Fibroblast of lung (primary cell): ENCODE measurements at regions not wholly inside any gene's neighbourhood (a gene's known extent, or its start where the extent isn't known, plus 50 kb on each side); places are given as distances from the start of the nearest gene placed in this dataset.
A peak's percentile ranks its signal among the peaks of the same experiment; 100 is the strongest.

Experiments used
- DNase-seq, 2 donors: peaks; one replicate each; pipeline versions ENCODE4 v3.0.0 to v3.0.0-alpha.2; 2010; ENCODE audit warnings: low read depth in 2 of 2
- H2AFZ ChIP-seq: 2 replicates; pipeline ENCODE4 v1.5.1; 2012; ENCODE audit warnings: low read length, control low read depth, inconsistent platforms
- H3K27ac ChIP-seq: 2 replicates; pipeline ENCODE4 v1.5.1; 2011; ENCODE audit warnings: low read length, control low read depth; ENCODE audit not compliant: insufficient read depth
- H3K27me3 ChIP-seq: 2 replicates; pipeline ENCODE4 v1.5.1; 2011; ENCODE audit warnings: mild to moderate bottlenecking, low read length; ENCODE audit not compliant: control insufficient read depth, insufficient read depth
- H3K36me3 ChIP-seq: 2 replicates; pipeline ENCODE4 v1.5.1; 2011; ENCODE audit warnings: low read length; ENCODE audit not compliant: control insufficient read depth, insufficient read depth
- H3K4me1 ChIP-seq: 2 replicates; pipeline ENCODE4 v1.5.1; 2011; ENCODE audit warnings: low read length; ENCODE audit not compliant: control insufficient read depth, insufficient read depth; ENCODE audit errors: extremely low read depth
- H3K4me2 ChIP-seq: 2 replicates; pipeline ENCODE4 v1.5.1; 2011; ENCODE audit warnings: low read length, control low read depth; ENCODE audit not compliant: insufficient read depth; ENCODE audit errors: extremely low read depth
- H3K4me3 ChIP-seq, 4 experiments: fragments of 200-600 bp in 1 of 4; sonication (generic) in 1 of 4; replicated peaks in 1 of 4; 2 replicates each; pipeline ENCODE4 v1.5.1; 2011 to 2016; ENCODE audit warnings: low read length in 4 of 4, low read depth in 3 of 4, mild to moderate bottlenecking in 3 of 4, control low read depth in 2 of 4, inconsistent platforms in 1 of 4, mixed read lengths in 1 of 4; ENCODE audit not compliant: insufficient read depth in 1 of 4; ENCODE audit errors: control extremely low read depth in 1 of 4
- H3K79me2 ChIP-seq: 2 replicates; pipeline ENCODE4 v1.5.1; 2012; ENCODE audit warnings: mild to moderate bottlenecking, low read length, inconsistent platforms; ENCODE audit not compliant: control insufficient read depth, insufficient read depth
- H3K9ac ChIP-seq: 2 replicates; pipeline ENCODE4 v1.5.1; 2011; ENCODE audit warnings: mild to moderate bottlenecking, low read length, control low read depth; ENCODE audit not compliant: insufficient read depth
- H3K9me3 ChIP-seq: 2 replicates; pipeline ENCODE4 v1.5.1; 2012; ENCODE audit warnings: low read depth, low read length; ENCODE audit not compliant: control insufficient read depth, insufficient read depth
- H4K20me1 ChIP-seq: 2 replicates; pipeline ENCODE4 v1.5.1; 2011; ENCODE audit warnings: low read length; ENCODE audit not compliant: control insufficient read depth, insufficient read depth; ENCODE audit errors: extremely low read depth
- EZH2 ChIP-seq: IDR thresholded peaks from 2 replicates; pipeline ENCODE4 v1.5.1; 2012; ENCODE audit warnings: low read length, control low read depth, mild to moderate bottlenecking; ENCODE audit errors: missing control alignments
- TF ChIP-seq, protein P1 (sequence below), 2 donors: IDR thresholded peaks in 1 of 2; conservative IDR thresholded peaks in 1 of 2; 1 replicate in 1 of 2; 2 replicates in 1 of 2; pipeline ENCODE4 v1.5.1; 2011 to 2012; ENCODE audit warnings: low read length in 2 of 2, control low read depth in 1 of 2, inconsistent platforms in 1 of 2, low read depth in 1 of 2, mild to moderate bottlenecking in 1 of 2

DNA sequence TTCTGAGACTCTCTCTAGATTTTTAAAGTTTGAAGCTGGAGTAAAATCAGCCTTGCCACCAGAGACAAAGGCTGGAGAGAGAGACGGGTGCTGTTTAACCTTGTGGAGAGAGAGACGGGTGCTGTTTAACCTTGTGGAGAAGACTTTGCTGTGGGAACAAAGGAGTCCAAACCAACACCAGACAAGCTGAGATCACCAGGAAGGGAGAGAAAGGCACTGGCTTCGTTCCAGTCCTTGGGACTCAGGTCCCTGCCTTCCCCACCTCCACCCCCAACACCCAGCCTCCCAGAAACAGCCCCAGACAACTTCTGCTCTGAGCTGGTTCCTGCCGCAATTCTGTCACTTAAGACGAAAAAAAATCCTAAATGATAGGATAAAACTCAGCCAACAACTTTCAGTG, 1389.3 kb downstream of the AACS start:
- Histone ChIP-seq H3K4me1 (no peaks in the 10 kb centered on the region), H3K9ac (no peak overlapping the region), H3K27me3 (no peaks in the 10 kb centered on the region), H3K27ac (no peak overlapping the region), H3K4me3 (no peak overlapping the region), H3K36me3 (no peaks in the 10 kb centered on the region), H3K4me2 (no peak overlapping the region), H3K79me2 (no peaks in the 10 kb centered on the region), H2AFZ (no peak overlapping the region), H3K9me3 (no peaks in the 10 kb centered on the region), H4K20me1 (no peaks in the 10 kb centered on the region)
- DNase-seq, result peak in 1 of 2 donors; percentile 7
- TF ChIP-seq EZH2, result no peak
- TF ChIP-seq, protein P1, sequence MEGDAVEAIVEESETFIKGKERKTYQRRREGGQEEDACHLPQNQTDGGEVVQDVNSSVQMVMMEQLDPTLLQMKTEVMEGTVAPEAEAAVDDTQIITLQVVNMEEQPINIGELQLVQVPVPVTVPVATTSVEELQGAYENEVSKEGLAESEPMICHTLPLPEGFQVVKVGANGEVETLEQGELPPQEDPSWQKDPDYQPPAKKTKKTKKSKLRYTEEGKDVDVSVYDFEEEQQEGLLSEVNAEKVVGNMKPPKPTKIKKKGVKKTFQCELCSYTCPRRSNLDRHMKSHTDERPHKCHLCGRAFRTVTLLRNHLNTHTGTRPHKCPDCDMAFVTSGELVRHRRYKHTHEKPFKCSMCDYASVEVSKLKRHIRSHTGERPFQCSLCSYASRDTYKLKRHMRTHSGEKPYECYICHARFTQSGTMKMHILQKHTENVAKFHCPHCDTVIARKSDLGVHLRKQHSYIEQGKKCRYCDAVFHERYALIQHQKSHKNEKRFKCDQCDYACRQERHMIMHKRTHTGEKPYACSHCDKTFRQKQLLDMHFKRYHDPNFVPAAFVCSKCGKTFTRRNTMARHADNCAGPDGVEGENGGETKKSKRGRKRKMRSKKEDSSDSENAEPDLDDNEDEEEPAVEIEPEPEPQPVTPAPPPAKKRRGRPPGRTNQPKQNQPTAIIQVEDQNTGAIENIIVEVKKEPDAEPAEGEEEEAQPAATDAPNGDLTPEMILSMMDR (conservative IDR thresholded peaks at IDR 0.05 in 1 of 2, IDR thresholded peaks at IDR 0.05 in 1 of 2; ENCODE audit: low read depth in 1 of 2, low read length in 2 of 2), result no peak

DNA sequence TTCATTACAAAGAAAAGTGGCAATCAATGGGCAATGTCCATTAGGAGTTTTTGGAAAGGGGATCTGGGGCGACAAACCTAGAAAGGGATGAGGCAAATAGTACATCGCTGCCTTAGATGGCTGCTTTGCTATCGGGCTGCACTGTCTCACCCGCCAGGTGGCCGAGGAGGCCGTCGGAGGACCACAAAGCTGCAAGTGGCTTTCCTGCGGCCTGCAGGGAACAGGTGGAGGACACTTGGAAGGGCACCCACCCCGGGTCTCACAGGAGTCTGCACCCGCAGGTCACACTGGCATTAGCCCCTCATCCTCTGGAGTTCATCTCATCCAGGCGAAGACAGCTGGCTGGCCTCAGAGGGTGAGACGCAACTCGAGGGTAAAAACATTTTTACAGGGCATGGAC, 1392.5 kb downstream of the AACS start:
- Histone ChIP-seq H3K4me2 (no peak overlapping the region), H3K79me2 (no peaks in the 10 kb centered on the region)
- no peak for DNase-seq

DNA sequence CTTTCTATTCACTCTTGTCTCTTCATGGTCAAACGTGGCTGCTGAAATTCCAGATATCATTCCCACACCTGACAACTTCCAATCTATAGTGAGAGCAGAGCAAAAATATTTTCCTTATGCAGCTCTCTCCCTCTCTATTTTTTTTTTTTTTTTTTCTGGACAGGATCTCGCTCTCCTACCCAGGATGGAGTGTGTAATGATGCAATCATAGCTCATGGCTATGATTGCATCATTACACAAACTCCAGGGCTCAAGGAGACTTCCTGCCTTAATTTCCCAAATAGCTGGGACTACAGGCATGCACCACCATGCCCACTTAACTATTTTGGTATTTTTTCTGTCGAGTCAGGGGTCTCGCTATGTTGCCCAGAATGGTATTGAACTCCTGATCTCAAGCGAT, 1398.9 kb downstream of the AACS start:
- Histone ChIP-seq H3K4me2 (no peak overlapping the region), H2AFZ (no peak overlapping the region), H3K9ac (no peak overlapping the region), H3K36me3 (no peaks in the 10 kb centered on the region), H3K79me2 (no peaks in the 10 kb centered on the region), H3K4me3 (no peak overlapping the region), H3K27me3 (no peaks in the 10 kb centered on the region), H4K20me1 (no peaks in the 10 kb centered on the region), H3K4me1 (no peaks in the 10 kb centered on the region), H3K9me3 (no peaks in the 10 kb centered on the region), H3K27ac (no peak overlapping the region)
- DNase-seq, result no peak
- TF ChIP-seq EZH2, result no peak
- TF ChIP-seq, protein P1 (conservative IDR thresholded peaks at IDR 0.05 in 1 of 2, IDR thresholded peaks at IDR 0.05 in 1 of 2; ENCODE audit: low read depth in 1 of 2, low read length in 2 of 2), result no peak

More for the DNA sequence above, 1392.5 kb downstream of the AACS start:
- Histone ChIP-seq H3K9ac (no peak overlapping the region), H3K4me1 (no peaks in the 10 kb centered on the region), H3K4me3 (no peak overlapping the region), H4K20me1 (no peaks in the 10 kb centered on the region), H2AFZ (no peak overlapping the region), H3K27me3 (no peaks in the 10 kb centered on the region), H3K9me3 (no peaks in the 10 kb centered on the region), H3K27ac (no peak overlapping the region), H3K36me3 (no peaks in the 10 kb centered on the region)
- TF ChIP-seq, protein P1 (conservative IDR thresholded peaks at IDR 0.05 in 1 of 2, IDR thresholded peaks at IDR 0.05 in 1 of 2; ENCODE audit: low read depth in 1 of 2, low read length in 2 of 2), result no peak
- no peak for TF ChIP-seq EZH2
